ENCODE measurements at regions not wholly inside any gene's neighbourhood (a gene's known extent, or its start where the extent isn't known, plus 50 kb on each side); places are given as distances from the start of the nearest gene placed in this dataset.

GRCh38 chr3:152190636-152191183 is 78.0 kb upstream of the MBNL1 start:
- DNase-seq (ENCODE audit: low read depth in 2 of 3, low spot score in 2 of 3): no peak

DNA sequence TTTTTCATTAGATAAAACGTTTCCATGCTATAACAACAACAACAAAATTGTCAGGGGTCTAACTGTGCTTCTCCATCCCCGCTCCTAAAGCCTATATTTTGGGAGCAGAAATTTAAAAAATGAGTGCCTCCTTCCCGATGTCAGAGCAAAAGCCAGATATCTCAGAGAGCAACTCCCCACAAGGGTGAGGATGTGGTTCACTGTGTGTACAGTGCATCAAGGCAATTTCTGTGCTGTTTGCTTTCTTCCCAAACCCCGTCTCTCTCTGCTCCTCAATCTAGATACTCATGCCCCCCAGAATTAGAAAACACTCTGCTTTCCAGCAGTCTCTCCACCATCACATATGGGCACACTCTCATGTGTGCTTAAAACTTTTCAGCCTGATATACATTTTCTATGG is 76.7 kb upstream of the MBNL1 start:
- no peak for DNase-seq (ENCODE audit: low read depth in 2 of 3, low spot score in 2 of 3)

GRCh38 chr3:152192936-152193672 is 75.6 kb upstream of the MBNL1 start:
- no peak for DNase-seq (ENCODE audit: low read depth in 2 of 3, low spot score in 2 of 3)

- no peak for DNase-seq (ENCODE audit: low read depth in 2 of 3, low spot score in 2 of 3)
Observed at GRCh38 chr3:152193673-152194267, 75.0 kb upstream of the MBNL1 start.

DNA sequence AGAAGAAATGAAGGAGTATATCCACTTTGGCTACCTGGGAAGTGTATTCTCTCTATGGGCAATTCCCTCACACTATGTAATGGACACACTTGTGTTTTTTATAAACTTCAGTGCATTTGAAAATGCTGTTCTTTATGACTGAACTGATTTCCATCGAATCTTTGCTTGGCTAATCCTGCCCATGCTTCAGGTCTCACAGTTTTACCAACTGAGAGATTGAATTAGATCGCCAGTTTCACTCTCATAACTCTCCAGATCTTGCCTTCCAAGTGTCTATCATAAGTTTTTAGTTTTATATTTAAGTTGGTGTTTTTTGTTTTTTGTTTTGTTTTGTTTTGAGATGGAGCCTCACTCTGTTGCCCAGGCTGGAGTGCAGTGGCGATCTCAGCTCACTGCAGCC is 73.5 kb upstream of the MBNL1 start:
- DNase-seq (ENCODE audit: low read depth in 2 of 3, low spot score in 2 of 3): no peak

- DNase-seq (ENCODE audit: low read depth in 2 of 3, low spot score in 2 of 3): no peak
Observed at GRCh38 chr3:152196782-152197181, 71.9 kb upstream of the MBNL1 start.

GRCh38 chr3:152197451-152197850 is 71.3 kb upstream of the MBNL1 start:
- no peak for DNase-seq (ENCODE audit: low read depth in 2 of 3, low spot score in 2 of 3)

DNA sequence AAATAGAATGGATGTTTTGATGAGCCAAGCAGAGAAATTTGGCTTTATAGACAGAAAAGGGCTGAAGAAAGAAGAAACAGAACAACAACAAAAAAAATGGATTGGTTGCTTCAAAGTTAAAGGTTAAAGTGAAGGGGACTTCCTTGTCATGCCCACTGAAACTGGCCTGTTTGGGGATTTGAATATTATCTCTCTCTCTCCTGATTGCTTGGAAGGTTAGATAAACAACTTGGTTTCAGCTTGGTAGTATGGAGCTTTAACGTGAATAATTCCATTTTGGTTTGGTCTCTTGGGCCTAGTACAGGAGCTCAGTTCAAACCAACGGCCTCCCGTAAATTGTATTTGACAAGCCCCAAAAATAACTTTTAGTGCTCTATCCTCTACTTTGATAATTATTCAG is 70.8 kb upstream of the MBNL1 start:
- DNase-seq (ENCODE audit: low read depth in 2 of 3, low spot score in 2 of 3): no peak

GRCh38 chr3:152198665-152199064 is 70.1 kb upstream of the MBNL1 start:
- no peak for DNase-seq (ENCODE audit: low read depth in 2 of 3, low spot score in 2 of 3)

DNA sequence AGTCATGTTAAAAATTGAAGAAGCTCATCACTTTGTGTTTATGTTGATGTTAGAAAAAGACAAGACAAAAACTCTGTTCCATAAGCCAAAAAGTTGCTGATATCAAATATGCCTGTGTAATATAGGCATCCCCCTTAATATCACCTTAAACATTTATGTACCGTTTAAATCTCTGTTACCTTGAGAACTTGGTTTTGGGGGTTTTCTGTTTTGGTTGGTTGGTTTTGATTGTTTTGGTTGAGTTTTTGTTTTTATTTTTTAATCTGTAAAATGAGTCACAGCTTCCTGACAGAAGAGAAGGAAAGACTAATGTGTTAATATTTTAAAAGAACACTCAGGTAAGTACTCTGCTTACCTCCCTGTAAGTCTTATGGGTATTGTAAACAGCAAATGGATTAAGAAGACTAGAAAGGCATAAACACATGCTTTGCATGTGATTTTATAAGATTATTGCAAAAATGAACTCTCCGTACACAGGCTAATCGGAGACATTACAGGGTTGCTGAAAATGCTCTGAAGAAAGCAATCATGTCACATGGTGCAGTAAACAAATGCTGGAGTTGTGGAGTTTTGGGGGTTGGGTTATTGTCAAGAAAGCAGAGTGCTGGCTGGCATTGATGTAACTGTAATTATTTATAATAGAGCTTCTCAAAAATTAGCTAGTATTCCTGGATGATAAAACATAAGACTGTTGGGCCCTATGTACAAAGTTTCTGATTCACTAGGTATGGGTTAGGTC is 69.5 kb upstream of the MBNL1 start:
- no peak for DNase-seq (ENCODE audit: low read depth in 2 of 3, low spot score in 2 of 3)

- no peak for DNase-seq (ENCODE audit: low read depth in 2 of 3, low spot score in 2 of 3)
Observed at GRCh38 chr3:152200476-152201420, 68.0 kb upstream of the MBNL1 start.

DNA sequence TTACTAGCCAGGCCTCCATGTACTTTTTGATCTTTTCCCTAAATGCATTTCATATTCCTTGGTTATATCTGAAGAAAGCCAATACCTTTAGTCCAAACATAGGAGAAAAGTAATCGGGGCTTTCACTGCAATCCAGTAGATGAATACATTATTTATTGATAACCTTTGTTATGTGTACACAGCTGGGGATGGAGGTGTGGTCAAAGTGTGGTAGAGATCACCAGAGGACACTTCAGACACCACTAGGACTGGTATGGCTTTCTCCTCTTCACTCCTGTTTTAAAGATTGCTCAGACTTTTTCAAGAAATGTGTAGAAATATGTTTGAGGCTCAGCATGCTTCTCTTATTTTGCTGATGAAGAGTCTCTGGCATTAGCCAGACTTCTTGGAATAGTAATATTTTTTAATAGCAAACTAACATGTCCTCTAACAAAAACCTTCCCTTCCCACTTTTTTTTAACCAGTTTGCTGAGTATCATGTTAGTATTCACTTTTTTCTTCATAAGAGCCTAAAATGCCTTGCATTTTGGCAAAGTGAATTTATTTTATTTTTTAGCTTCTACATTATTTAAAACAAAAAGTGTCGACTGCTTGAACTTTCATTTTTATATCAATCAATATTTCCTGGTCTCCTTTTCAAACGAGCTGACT is 65.6 kb upstream of the MBNL1 start:
- no peak for DNase-seq (ENCODE audit: low read depth in 2 of 3, low spot score in 2 of 3)

DNA sequence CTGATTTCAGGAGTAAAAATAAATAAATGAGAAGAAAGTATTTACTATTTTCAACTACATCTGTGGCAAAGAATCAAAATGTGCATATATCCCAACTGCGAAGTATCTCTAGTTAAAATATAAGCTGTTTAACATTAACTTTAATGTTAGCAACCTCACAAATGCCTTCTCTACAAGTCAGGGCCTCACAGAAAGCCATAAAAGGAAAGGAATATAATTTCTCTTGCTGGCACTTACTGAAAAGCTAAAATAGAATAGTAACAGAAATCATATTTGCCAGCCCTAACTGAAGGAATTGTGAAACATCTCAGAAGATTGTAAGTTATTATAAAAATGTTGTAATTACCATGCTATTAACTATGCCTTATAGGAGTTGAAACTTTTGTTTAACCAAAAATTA is 65.1 kb upstream of the MBNL1 start:
- DNase-seq (ENCODE audit: low read depth in 2 of 3, low spot score in 2 of 3): no peak

DNA sequence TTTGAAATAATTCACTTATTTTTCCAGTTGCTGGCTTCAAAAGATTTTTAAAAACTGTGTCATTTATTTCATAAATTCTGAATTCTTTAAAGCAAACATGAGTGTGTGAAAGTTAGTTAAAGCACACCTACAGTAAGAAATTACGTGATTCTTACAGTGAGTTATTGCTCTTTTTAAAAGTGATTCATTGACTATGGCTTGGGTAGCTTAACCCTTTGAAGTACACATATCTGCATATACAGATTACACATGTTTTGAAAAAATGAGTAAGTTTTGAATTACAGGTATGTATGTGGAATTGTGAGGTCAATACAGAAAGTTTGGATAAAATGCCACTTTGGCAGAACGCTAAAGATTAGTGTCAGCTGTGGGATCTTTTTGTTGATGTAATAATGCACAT is 64.5 kb upstream of the MBNL1 start:
- no peak for DNase-seq (ENCODE audit: low read depth in 2 of 3, low spot score in 2 of 3)

- no peak for DNase-seq (ENCODE audit: low read depth in 2 of 3, low spot score in 2 of 3)
Observed at GRCh38 chr3:152205097-152205593, 63.6 kb upstream of the MBNL1 start.

GRCh38 chr3:152206243-152206760 is 62.4 kb upstream of the MBNL1 start:
- no peak for DNase-seq (ENCODE audit: low read depth in 2 of 3, low spot score in 2 of 3)

DNA sequence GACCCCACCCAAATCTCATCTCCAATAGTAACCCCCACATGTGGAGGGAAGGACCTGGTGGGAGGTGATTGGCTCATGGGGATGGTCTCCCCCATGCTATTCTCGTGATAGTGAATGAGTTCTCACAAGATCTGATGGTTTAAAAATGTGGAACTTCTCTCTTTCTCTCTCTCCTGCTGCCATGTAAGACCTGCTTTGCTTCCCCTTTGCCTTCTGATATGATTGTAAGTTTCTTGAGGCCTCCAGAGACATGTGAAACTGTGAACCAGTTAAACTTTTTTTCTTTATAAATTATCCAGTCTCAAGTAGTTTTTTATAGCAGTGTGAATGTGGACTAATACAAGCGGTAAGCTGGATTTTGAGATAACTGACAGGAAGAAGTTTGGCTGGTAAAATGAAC is 60.3 kb upstream of the MBNL1 start:
- no peak for DNase-seq (ENCODE audit: low read depth in 2 of 3, low spot score in 2 of 3)

- DNase-seq (ENCODE audit: low read depth in 2 of 3, low spot score in 2 of 3): no peak
Observed at GRCh38 chr3:152209060-152209459, 59.7 kb upstream of the MBNL1 start.

GRCh38 chr3:152209776-152210175 is 59.0 kb upstream of the MBNL1 start:
- DNase-seq (ENCODE audit: low read depth in 2 of 3, low spot score in 2 of 3): no peak

- DNase-seq (ENCODE audit: low read depth in 2 of 3, low spot score in 2 of 3): no peak
Observed at GRCh38 chr3:152210697-152211096, 58.0 kb upstream of the MBNL1 start.

Data from activated CD8-positive, alpha-beta memory T cell treated with anti-CD3 and anti-CD28 coated beads for 48 hours (primary cell).